AG04450 (cell line): ENCODE measurements at regions not wholly inside any gene's neighbourhood (a gene's known extent, or its start where the extent isn't known, plus 50 kb on each side); places are given as distances from the start of the nearest gene placed in this dataset.

ENCODE experiments used
- CTCF ChIA-PET: fragments of 300-600, 350-600 bp; formaldehyde crosslinking; extraction: SDS; loops from one replicate; lab custom pipeline; 2022; ENCODE audit warnings: antibody characterized with exemption, inconsistent platforms; lab: Charles Lee
- POLR2A ChIA-PET: fragments of 350-600 bp; formaldehyde crosslinking; extraction: SDS; loops from one replicate; lab custom pipeline; 2021; ENCODE audit warnings: antibody characterized with exemption, inconsistent platforms; lab: Yijun Ruan, JAX
- DNase-seq: peaks from one replicate; pipeline ENCODE4 v3.0.0-alpha.2; 2011; ENCODE audit warnings: low read depth, low spot score
- H3K27ac ChIP-seq: one replicate; pipeline ENCODE4 v1.5.1; 2012; ENCODE audit warnings: low read depth, low read length, control low read depth
- H3K27me3 ChIP-seq: one replicate; pipeline ENCODE4 v1.6.0; 2012; ENCODE audit warnings: low read length; ENCODE audit not compliant: control insufficient read depth, insufficient read depth
- H3K4me3 ChIP-seq: 2 replicates; pipeline ENCODE4 v1.5.1; 2011; ENCODE audit warnings: mild to moderate bottlenecking, low read depth, low read length, control low read depth
- H3K9me3 ChIP-seq: 2 replicates; pipeline ENCODE4 v1.5.1; 2012; ENCODE audit warnings: low read length; ENCODE audit not compliant: control insufficient read depth, insufficient read depth
- TF ChIP-seq, protein P1 (sequence below): IDR thresholded peaks from 2 replicates; pipeline ENCODE4 v1.5.1; 2011; ENCODE audit warnings: low read depth, low read length, control low read depth, inconsistent platforms

- CTCF ChIA-PET: no interaction called here
- TF ChIP-seq, protein P1, sequence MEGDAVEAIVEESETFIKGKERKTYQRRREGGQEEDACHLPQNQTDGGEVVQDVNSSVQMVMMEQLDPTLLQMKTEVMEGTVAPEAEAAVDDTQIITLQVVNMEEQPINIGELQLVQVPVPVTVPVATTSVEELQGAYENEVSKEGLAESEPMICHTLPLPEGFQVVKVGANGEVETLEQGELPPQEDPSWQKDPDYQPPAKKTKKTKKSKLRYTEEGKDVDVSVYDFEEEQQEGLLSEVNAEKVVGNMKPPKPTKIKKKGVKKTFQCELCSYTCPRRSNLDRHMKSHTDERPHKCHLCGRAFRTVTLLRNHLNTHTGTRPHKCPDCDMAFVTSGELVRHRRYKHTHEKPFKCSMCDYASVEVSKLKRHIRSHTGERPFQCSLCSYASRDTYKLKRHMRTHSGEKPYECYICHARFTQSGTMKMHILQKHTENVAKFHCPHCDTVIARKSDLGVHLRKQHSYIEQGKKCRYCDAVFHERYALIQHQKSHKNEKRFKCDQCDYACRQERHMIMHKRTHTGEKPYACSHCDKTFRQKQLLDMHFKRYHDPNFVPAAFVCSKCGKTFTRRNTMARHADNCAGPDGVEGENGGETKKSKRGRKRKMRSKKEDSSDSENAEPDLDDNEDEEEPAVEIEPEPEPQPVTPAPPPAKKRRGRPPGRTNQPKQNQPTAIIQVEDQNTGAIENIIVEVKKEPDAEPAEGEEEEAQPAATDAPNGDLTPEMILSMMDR: no peak
- POLR2A ChIA-PET: no interaction called here
- Histone ChIP-seq H3K9me3 (no peaks in the 10 kb centered on the region), H3K4me3 (no peak overlapping the region), H3K27me3 (no peaks in the 10 kb centered on the region), H3K27ac (no peak overlapping the region)
- no peak for DNase-seq
These were observed 1435.7 kb upstream of the DDX18 start for GRCh38 chr2:116378786-116379185.

DNA sequence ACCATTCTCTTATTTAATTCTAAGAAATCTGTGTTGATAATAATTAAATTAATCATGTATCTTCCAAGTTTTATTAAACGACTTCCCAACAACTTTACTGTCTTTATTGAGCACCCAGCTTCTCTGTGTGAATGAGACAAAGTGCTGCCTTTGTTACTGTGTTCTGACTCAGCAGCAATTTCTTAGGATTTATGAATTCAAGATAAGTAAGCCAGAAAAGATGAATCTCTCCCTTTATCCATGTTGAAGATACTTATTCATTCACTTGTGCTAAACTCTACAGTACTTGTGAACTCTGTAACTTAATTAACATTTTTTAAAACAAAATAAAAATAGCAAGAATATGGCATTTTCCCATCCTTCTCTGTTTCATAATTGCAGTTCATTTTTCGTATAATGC is 1403.3 kb upstream of the DDX18 start:
- CTCF ChIA-PET: no interaction called here
- TF ChIP-seq, protein P1: no peak
- Histone ChIP-seq H3K9me3 (peaks cover 21% of the 10 kb centered on the region), H3K4me3 (no peak overlapping the region), H3K27ac (no peak overlapping the region), H3K27me3 (no peaks in the 10 kb centered on the region)
- POLR2A ChIA-PET: no interaction called here
- DNase-seq: no peak

DNA sequence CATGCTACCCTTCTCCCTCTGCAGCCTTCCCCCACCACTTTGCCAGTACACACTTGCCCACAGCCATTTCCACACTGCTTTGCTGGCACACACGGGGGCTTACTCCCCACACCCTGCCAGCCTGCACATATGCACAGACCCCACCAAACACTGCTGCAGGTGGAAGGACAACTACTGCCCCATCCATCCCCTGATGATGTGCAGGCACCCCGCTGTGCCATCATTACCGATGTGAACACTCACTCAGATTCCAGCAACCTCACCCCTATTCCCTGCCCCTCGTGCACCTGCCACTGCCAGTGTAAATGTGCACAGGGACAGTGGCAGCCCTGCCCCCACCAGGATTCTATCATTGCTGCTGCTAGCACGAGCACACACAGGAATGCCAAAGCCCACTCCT is 1400.8 kb upstream of the DDX18 start:
- CTCF ChIA-PET: no interaction called here
- TF ChIP-seq, protein P1: no peak

DNA sequence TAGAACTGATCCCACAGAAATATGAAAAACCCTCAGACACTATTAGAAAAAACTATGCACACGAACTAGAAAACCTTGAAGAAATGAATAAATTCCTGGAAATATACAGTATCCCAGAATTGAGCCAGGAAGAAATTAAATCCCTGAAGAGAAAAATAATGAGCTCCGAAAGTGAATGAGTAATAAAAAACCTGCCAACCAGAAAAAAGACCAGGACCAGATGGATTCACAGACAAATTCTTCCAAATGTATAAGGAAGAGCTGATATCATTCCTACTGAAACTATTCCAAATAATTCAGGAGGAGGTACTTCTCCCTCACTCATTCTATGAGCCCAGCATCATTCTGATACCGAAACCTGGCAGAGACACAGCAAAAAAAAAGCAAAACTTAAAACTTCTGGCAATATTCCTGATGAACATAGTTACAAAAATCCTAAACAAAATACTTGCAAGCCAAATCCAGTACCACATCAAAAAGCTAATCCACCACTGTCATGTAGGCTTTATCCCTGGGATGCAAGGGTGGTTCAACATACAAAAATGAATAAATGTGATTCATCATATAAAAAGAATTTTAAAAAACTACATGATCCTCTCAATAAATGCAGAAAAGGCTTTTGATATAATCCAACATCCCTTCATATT is 1397.6 kb upstream of the DDX18 start:
- Histone ChIP-seq H3K9me3 (peaks cover 24% of the 10 kb centered on the region), H3K27me3 (no peaks in the 10 kb centered on the region), H3K4me3 (no peak overlapping the region), H3K27ac (no peak overlapping the region)
- no peak for DNase-seq
- TF ChIP-seq, protein P1: no peak
- ChIA-PET CTCF (no interaction called here), POLR2A (no interaction called here)

More for the DNA sequence above, 1400.8 kb upstream of the DDX18 start:
- H3K27me3 ChIP-seq: no peaks in the 10 kb centered on the region
- no peak overlapping the region for H3K4me3 ChIP-seq
- no peak for DNase-seq
- peaks cover 23% of the 10 kb centered on the region for H3K9me3 ChIP-seq
- no peak overlapping the region for H3K27ac ChIP-seq
- POLR2A ChIA-PET: no interaction called here

DNA sequence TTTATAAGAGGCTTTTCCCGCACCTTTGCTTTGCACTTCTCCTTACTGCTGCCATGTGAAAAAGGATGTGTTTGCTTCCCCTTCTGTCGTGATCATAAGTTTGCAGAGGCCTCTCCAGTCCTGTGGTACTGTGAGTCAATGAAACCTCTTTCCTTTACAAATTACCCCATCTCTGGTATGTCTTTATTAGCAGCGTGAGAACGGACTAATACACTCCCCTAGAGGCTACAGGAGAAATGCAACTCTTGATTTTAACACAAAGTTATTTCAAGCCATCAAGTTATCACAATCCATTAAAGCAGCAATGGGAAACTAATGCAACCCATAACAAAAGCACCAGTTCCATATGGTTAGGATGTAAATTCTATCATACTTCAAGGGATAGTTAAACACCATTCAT is 1378.8 kb upstream of the DDX18 start:
- ChIA-PET CTCF (no interaction called here), POLR2A (no interaction called here)
- Histone ChIP-seq H3K27ac (no peak overlapping the region), H3K27me3 (no peaks in the 10 kb centered on the region), H3K9me3 (peaks cover 14% of the 10 kb centered on the region; the same call in 1 of the 2 replicates), H3K4me3 (no peak overlapping the region)
- TF ChIP-seq, protein P1: no peak
- no peak for DNase-seq
